ENCODE measurements at regions not wholly inside any gene's neighbourhood (a gene's known extent, or its start where the extent isn't known, plus 50 kb on each side); places are given as distances from the start of the nearest gene placed in this dataset.

- H3K4me3 ChIP-seq: no peak overlapping the region
- H3K27me3 ChIP-seq: no peaks in the 10 kb centered on the region
- peaks cover 52 to 87% (median 70%) of the 10 kb centered on the region in 11 experiments for H3K36me3 ChIP-seq
- no peak overlapping the region for H3K27ac ChIP-seq
- H3K4me2 ChIP-seq: no peak overlapping the region
- no peak for TF ChIP-seq Cebpa-rat (IDR thresholded peaks at IDR 0.05)
- H3K9me3 ChIP-seq (replicated peaks in 1 of 11): peaks cover 0 to 13% (median 6%) of the 10 kb centered on the region in 11 experiments; a peak in 4 of 22 replicates
- no peaks in the 10 kb centered on the region for H4K20me1 ChIP-seq
- H3K9ac ChIP-seq: no peak overlapping the region
- H3K4me1 ChIP-seq: no peaks in the 10 kb centered on the region
These were observed 58.9 kb upstream of the ANKS1B start for GRCh38 chr12:100043631-100044030.

All from BLaER1 treated with 17β-estradiol and CSF1 and Interleukin-3, amounts not matched to agents 10 nM and 100 nM (cell line).